PC-9 (cell line): ENCODE measurements at regions not wholly inside any gene's neighbourhood (a gene's known extent, or its start where the extent isn't known, plus 50 kb on each side); places are given as distances from the start of the nearest gene placed in this dataset.
"Not testable (repeated sequence)": the region's sequence is repeated elsewhere in the genome, so short reads cannot be mapped to it uniquely, and the experiment has no call there.

Experiments used
- CTCF ChIP-seq: fragments of 200-600 bp; sonication (generic); conservative IDR thresholded peaks from 2 replicates; pipeline ENCODE4 v1.6.1; 2017; ENCODE audit warnings: mixed run types, antibody characterized with exemption, mild to moderate bottlenecking, moderate library complexity
- EZH2 ChIP-seq: fragments of 200-600 bp; sonication (generic); IDR thresholded peaks from 2 replicates; pipeline ENCODE4 v1.8.0; 2017; ENCODE audit warnings: antibody characterized with exemption, low read depth

DNA sequence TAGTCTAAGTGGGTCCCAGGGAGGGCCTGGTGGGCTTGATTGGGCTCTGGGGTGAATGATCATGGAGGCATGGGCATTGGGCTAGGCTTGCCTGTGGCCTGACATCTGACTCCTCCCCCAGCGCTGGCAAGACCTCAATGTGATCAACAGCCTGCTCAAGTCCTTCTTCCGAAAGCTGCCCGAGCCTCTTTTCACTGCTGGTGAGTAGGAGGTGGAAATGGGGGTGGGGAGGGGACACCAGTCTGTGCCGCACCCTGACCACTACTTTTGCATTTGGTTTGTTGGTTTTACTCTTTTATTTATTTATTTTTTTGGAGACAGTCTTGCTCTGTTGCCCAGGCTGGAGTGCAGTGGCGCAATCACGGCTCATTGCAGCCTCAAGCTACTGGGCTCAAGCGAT, 116.7 kb downstream of the ZNF267 start:
- TF ChIP-seq CTCF, EZH2: not testable (repeated sequence)
